ENCODE measurements at regions not wholly inside any gene's neighbourhood (a gene's known extent, or its start where the extent isn't known, plus 50 kb on each side); places are given as distances from the start of the nearest gene placed in this dataset.

DNA sequence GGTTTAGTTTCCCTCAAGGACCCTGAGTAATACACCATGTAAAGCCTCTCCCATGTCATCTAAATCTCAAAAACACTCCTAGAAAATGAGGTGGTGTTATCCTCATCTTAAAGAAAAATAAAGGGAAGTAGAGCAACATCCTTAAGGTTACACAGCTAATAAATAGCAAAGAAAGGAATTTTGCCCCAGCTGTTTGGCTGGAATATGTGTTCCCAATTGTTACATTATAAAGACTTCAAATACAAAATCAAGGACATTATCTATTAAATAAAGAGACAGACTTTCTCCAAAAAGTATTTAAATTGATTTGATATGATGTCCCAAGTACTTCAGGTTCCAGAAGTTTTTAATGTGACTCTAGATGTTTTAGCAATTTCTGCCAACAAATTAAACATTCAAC is 57.9 kb upstream of the IL15 start:
- TF ChIP-seq CTCF (IDR thresholded peaks at IDR 0.05): no peak
- no peak for TF ChIP-seq FOXM1 (IDR thresholded peaks at IDR 0.05; ENCODE audit: low read depth)
- no peak for TF ChIP-seq EP300 (IDR thresholded peaks at IDR 0.05; ENCODE audit: borderline replicate concordance in 1 of 2, low read depth in 1 of 2, low read length in 1 of 2)
- no peak for TF ChIP-seq POLR2AphosphoS5 (IDR thresholded peaks at IDR 0.05; ENCODE audit: low read depth, low read length)
- TF ChIP-seq NFIC (IDR thresholded peaks at IDR 0.05; ENCODE audit: borderline replicate concordance): no peak
- TF ChIP-seq RAD21 (IDR thresholded peaks at IDR 0.05; ENCODE audit: low read length): no peak
- TF ChIP-seq YY1 (IDR thresholded peaks at IDR 0.05; ENCODE audit: low read depth): no peak
- no peak for TF ChIP-seq EZH2phosphoT487 (IDR thresholded peaks at IDR 0.05; ENCODE audit: borderline replicate concordance, low read depth)
- TF ChIP-seq IRF3 (IDR thresholded peaks at IDR 0.05; ENCODE audit: low read depth, low read length): no peak
- TF ChIP-seq FOSL2 (IDR thresholded peaks at IDR 0.05; ENCODE audit: borderline replicate concordance, low read depth): no peak

Measured in SK-N-SH (cell line).